HEK293T (cell line): ENCODE measurements at regions not wholly inside any gene's neighbourhood (a gene's known extent, or its start where the extent isn't known, plus 50 kb on each side); places are given as distances from the start of the nearest gene placed in this dataset.

Source experiments
- BHLHE40 ChIP-seq: fragments of 450-650 bp; IDR thresholded peaks from 2 replicates; pipeline ENCODE4 v1.6.1; 2016; ENCODE audit warnings: mild to moderate bottlenecking, moderate library complexity, borderline replicate concordance
- CTBP1 ChIP-seq: fragments of 450-650 bp; IDR thresholded peaks from 2 replicates; pipeline ENCODE4 v1.6.1; 2016; ENCODE audit warnings: borderline replicate concordance
- FOXK2 ChIP-seq: fragments of 450-650 bp; IDR thresholded peaks from 2 replicates; pipeline ENCODE4 v1.6.1; 2016; ENCODE audit warnings: mild to moderate bottlenecking
- HDGF ChIP-seq: fragments of 450-650 bp; IDR thresholded peaks from 2 replicates; pipeline ENCODE4 v1.6.1; 2017; ENCODE audit warnings: antibody characterized with exemption, borderline replicate concordance
- LEF1 ChIP-seq: fragments of 450-650 bp; IDR thresholded peaks from 2 replicates; pipeline ENCODE4 v1.6.1; 2017; ENCODE audit warnings: mild to moderate bottlenecking, borderline replicate concordance
- TF ChIP-seq, protein P1 (sequence below): fragments of 450-650 bp; IDR thresholded peaks from 2 replicates; pipeline ENCODE4 v1.6.1; 2016

- TF ChIP-seq HDGF (no peak), FOXK2 (no peak), LEF1 (no peak), CTBP1 (no peak), BHLHE40 (no peak)
- TF ChIP-seq, protein P1, sequence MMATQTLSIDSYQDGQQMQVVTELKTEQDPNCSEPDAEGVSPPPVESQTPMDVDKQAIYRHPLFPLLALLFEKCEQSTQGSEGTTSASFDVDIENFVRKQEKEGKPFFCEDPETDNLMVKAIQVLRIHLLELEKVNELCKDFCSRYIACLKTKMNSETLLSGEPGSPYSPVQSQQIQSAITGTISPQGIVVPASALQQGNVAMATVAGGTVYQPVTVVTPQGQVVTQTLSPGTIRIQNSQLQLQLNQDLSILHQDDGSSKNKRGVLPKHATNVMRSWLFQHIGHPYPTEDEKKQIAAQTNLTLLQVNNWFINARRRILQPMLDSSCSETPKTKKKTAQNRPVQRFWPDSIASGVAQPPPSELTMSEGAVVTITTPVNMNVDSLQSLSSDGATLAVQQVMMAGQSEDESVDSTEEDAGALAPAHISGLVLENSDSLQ = no peak
These were observed 750.5 kb downstream of the FAM133A start for GRCh38 chrX:94424456-94424855.
